CD1c-positive myeloid dendritic cell (primary cell): ENCODE measurements at regions not wholly inside any gene's neighbourhood (a gene's known extent, or its start where the extent isn't known, plus 50 kb on each side); places are given as distances from the start of the nearest gene placed in this dataset.

Experiments used
- DNase-seq: peaks from one replicate; pipeline ENCODE4 v3.0.0-alpha.2; 2016; ENCODE audit errors: extremely low spot score

GRCh38 chr4:81954271-81954670, 419.5 kb downstream of the HNRNPD start:
- no peak for DNase-seq

GRCh38 chr4:81951891-81952455, 421.8 kb downstream of the HNRNPD start:
- no peak for DNase-seq

GRCh38 chr4:81946996-81947395, 426.8 kb downstream of the HNRNPD start:
- no peak for DNase-seq

GRCh38 chr4:81930506-81931238, 443.1 kb downstream of the HNRNPD start:
- no peak for DNase-seq

GRCh38 chr4:81923140-81923539, 450.7 kb downstream of the HNRNPD start:
- no peak for DNase-seq

- no peak for DNase-seq
Observed at GRCh38 chr4:81922313-81922712, 450.6 kb upstream of the RASGEF1B start.

GRCh38 chr4:81921751-81922159, 450.0 kb upstream of the RASGEF1B start:
- DNase-seq, result no peak

GRCh38 chr4:81919810-81920209, 448.1 kb upstream of the RASGEF1B start:
- DNase-seq, result no peak

GRCh38 chr4:81919223-81919622, 447.5 kb upstream of the RASGEF1B start:
- DNase-seq, result peak; percentile 5

GRCh38 chr4:81915430-81915829, 443.7 kb upstream of the RASGEF1B start:
- no peak for DNase-seq

- DNase-seq, result no peak
Observed at GRCh38 chr4:81914623-81915022, 442.9 kb upstream of the RASGEF1B start.

- DNase-seq, result peak; percentile 70
Observed at GRCh38 chr4:81913427-81913879, 441.7 kb upstream of the RASGEF1B start.

GRCh38 chr4:81912376-81913030, 440.8 kb upstream of the RASGEF1B start:
- no peak for DNase-seq

- no peak for DNase-seq
Observed at GRCh38 chr4:81906905-81907304, 435.2 kb upstream of the RASGEF1B start.

GRCh38 chr4:81905971-81906370, 434.3 kb upstream of the RASGEF1B start:
- DNase-seq, result no peak

- no peak for DNase-seq
Observed at GRCh38 chr4:81904121-81904520, 432.4 kb upstream of the RASGEF1B start.

- no peak for DNase-seq
Observed at GRCh38 chr4:81903212-81903611, 431.5 kb upstream of the RASGEF1B start.

GRCh38 chr4:81898862-81899504, 427.3 kb upstream of the RASGEF1B start:
- no peak for DNase-seq

- no peak for DNase-seq
Observed at GRCh38 chr4:81896936-81897335, 425.2 kb upstream of the RASGEF1B start.

- DNase-seq, result no peak
Observed at GRCh38 chr4:81891005-81891996, 419.6 kb upstream of the RASGEF1B start.

GRCh38 chr4:81884986-81885385, 413.3 kb upstream of the RASGEF1B start:
- DNase-seq, result peak; percentile 21
